ENCODE measurements at regions not wholly inside any gene's neighbourhood (a gene's known extent, or its start where the extent isn't known, plus 50 kb on each side); places are given as distances from the start of the nearest gene placed in this dataset.

- TF ChIP-seq ARNTL (CRISPR knock-in tag; IDR thresholded peaks at IDR 0.05; ENCODE audit: borderline replicate concordance, low read depth), result no peak
- TF ChIP-seq, protein P1, sequence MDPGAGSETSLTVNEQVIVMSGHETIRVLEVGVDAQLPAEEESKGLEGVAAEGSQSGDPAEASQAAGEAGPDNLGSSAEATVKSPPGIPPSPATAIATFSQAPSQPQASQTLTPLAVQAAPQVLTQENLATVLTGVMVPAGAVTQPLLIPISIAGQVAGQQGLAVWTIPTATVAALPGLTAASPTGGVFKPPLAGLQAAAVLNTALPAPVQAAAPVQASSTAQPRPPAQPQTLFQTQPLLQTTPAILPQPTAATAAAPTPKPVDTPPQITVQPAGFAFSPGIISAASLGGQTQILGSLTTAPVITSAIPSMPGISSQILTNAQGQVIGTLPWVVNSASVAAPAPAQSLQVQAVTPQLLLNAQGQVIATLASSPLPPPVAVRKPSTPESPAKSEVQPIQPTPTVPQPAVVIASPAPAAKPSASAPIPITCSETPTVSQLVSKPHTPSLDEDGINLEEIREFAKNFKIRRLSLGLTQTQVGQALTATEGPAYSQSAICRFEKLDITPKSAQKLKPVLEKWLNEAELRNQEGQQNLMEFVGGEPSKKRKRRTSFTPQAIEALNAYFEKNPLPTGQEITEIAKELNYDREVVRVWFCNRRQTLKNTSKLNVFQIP (CRISPR knock-in tag; IDR thresholded peaks at IDR 0.05; ENCODE audit: borderline replicate concordance, low read depth), result no peak
- TF ChIP-seq ZFP30 (CRISPR knock-in tag; IDR thresholded peaks at IDR 0.05), result no peak
- TF ChIP-seq BACH2 (CRISPR knock-in tag; IDR thresholded peaks at IDR 0.05; ENCODE audit: borderline replicate concordance), result no peak
- no peak for TF ChIP-seq CSRNP3 (CRISPR knock-in tag; IDR thresholded peaks at IDR 0.05)
- no peak for TF ChIP-seq ZFP3 (CRISPR knock-in tag; IDR thresholded peaks at IDR 0.05)
- no peak for TF ChIP-seq CSDC2 (CRISPR knock-in tag; IDR thresholded peaks at IDR 0.05)
- TF ChIP-seq ZNF70 (CRISPR knock-in tag; IDR thresholded peaks at IDR 0.05), result no peak
- TF ChIP-seq TOX (CRISPR knock-in tag; IDR thresholded peaks at IDR 0.05; ENCODE audit: borderline replicate concordance), result no peak
- no peak for TF ChIP-seq SNAI2 (CRISPR knock-in tag; IDR thresholded peaks at IDR 0.05)
- TF ChIP-seq, protein P2, sequence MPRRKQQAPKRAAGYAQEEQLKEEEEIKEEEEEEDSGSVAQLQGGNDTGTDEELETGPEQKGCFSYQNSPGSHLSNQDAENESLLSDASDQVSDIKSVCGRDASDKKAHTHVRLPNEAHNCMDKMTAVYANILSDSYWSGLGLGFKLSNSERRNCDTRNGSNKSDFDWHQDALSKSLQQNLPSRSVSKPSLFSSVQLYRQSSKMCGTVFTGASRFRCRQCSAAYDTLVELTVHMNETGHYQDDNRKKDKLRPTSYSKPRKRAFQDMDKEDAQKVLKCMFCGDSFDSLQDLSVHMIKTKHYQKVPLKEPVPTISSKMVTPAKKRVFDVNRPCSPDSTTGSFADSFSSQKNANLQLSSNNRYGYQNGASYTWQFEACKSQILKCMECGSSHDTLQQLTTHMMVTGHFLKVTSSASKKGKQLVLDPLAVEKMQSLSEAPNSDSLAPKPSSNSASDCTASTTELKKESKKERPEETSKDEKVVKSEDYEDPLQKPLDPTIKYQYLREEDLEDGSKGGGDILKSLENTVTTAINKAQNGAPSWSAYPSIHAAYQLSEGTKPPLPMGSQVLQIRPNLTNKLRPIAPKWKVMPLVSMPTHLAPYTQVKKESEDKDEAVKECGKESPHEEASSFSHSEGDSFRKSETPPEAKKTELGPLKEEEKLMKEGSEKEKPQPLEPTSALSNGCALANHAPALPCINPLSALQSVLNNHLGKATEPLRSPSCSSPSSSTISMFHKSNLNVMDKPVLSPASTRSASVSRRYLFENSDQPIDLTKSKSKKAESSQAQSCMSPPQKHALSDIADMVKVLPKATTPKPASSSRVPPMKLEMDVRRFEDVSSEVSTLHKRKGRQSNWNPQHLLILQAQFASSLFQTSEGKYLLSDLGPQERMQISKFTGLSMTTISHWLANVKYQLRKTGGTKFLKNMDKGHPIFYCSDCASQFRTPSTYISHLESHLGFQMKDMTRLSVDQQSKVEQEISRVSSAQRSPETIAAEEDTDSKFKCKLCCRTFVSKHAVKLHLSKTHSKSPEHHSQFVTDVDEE (CRISPR knock-in tag; IDR thresholded peaks at IDR 0.05), result no peak
- no peak for TF ChIP-seq ZC3H10 (CRISPR knock-in tag; IDR thresholded peaks at IDR 0.05)
- no peak for TF ChIP-seq TCF4 (CRISPR knock-in tag; IDR thresholded peaks at IDR 0.05; ENCODE audit: borderline replicate concordance)
- no peak for TF ChIP-seq CREB5 (CRISPR knock-in tag; IDR thresholded peaks at IDR 0.05; ENCODE audit: low read depth)
- ATAC-seq, result no peak
Measured at GRCh38 chr5:27434335-27434734, 395.9 kb upstream of the CDH9 start.

GRCh38 chr5:27414099-27414498 is 375.7 kb upstream of the CDH9 start:
- no peak for ATAC-seq
- TF ChIP-seq ZC3H10 (CRISPR knock-in tag; IDR thresholded peaks at IDR 0.05) (no peak), RARB (CRISPR knock-in tag; IDR thresholded peaks at IDR 0.05) (no peak), CSDC2 (CRISPR knock-in tag; IDR thresholded peaks at IDR 0.05) (no peak), GLIS3 (CRISPR knock-in tag; IDR thresholded peaks at IDR 0.05) (no peak), PATZ1 (CRISPR knock-in tag; IDR thresholded peaks at IDR 0.05; ENCODE audit: borderline replicate concordance) (no peak), TCF4 (CRISPR knock-in tag; IDR thresholded peaks at IDR 0.05; ENCODE audit: borderline replicate concordance) (no peak), ESRRG (CRISPR knock-in tag; IDR thresholded peaks at IDR 0.05) (no peak), CREB5 (CRISPR knock-in tag; IDR thresholded peaks at IDR 0.05; ENCODE audit: low read depth) (no peak), ARNTL (CRISPR knock-in tag; IDR thresholded peaks at IDR 0.05; ENCODE audit: borderline replicate concordance, low read depth) (no peak), ZFP30 (CRISPR knock-in tag; IDR thresholded peaks at IDR 0.05) (no peak), ZNF70 (CRISPR knock-in tag; IDR thresholded peaks at IDR 0.05) (no peak)
- TF ChIP-seq, protein P1 (CRISPR knock-in tag; IDR thresholded peaks at IDR 0.05; ENCODE audit: borderline replicate concordance, low read depth), result no peak

Data from SK-N-SH treated with all-trans-retinoic acid at 6 μM for 48 hours (cell line).